IPS-20b (cell line): ENCODE measurements at regions not wholly inside any gene's neighbourhood (a gene's known extent, or its start where the extent isn't known, plus 50 kb on each side); places are given as distances from the start of the nearest gene placed in this dataset.

Experiments used
- H3K27ac ChIP-seq: one replicate; pipeline ENCODE4 v1.5.1; 2013; ENCODE audit warnings: low read length
- H3K27me3 ChIP-seq: 2 replicates; pipeline ENCODE4 v1.6.1; 2013; ENCODE audit warnings: mild to moderate bottlenecking, low read length, inconsistent platforms; ENCODE audit not compliant: insufficient read depth
- H3K36me3 ChIP-seq: 2 replicates; pipeline ENCODE4 v1.6.1; 2013; ENCODE audit warnings: low read depth, mild to moderate bottlenecking, inconsistent platforms, low read length, moderate library complexity; ENCODE audit not compliant: insufficient read depth
- H3K4me1 ChIP-seq: 2 replicates; pipeline ENCODE4 v1.6.1; 2013; ENCODE audit warnings: mild to moderate bottlenecking, control low read depth, inconsistent platforms, low read length, moderate library complexity; ENCODE audit not compliant: insufficient read depth
- H3K4me3 ChIP-seq: 2 replicates; pipeline ENCODE4 v1.5.1; 2013; ENCODE audit warnings: mild to moderate bottlenecking, low read length, inconsistent platforms
- H3K9ac ChIP-seq: 2 replicates; pipeline ENCODE4 v1.6.1; 2013; ENCODE audit warnings: low read depth, mild to moderate bottlenecking, inconsistent platforms, low read length, moderate library complexity
- H3K9me3 ChIP-seq: 2 replicates; pipeline ENCODE4 v1.6.1; 2013; ENCODE audit warnings: mild to moderate bottlenecking, low read depth, low read length, inconsistent platforms; ENCODE audit not compliant: insufficient read depth

GRCh38 chr2:144225076-144225475, 294.8 kb downstream of the ZEB2 start:
- Histone ChIP-seq H3K36me3 (no peaks in the 10 kb centered on the region), H3K4me3 (no peak overlapping the region), H3K9ac (no peak overlapping the region), H3K4me1 (peaks cover 9% of the 10 kb centered on the region; the same call in 1 of the 2 replicates), H3K27me3 (no peaks in the 10 kb centered on the region), H3K9me3 (no peaks in the 10 kb centered on the region), H3K27ac (no peak overlapping the region)

GRCh38 chr2:144224472-144224871, 295.4 kb downstream of the ZEB2 start:
- Histone ChIP-seq H3K36me3 (no peaks in the 10 kb centered on the region), H3K9ac (no peak overlapping the region), H3K9me3 (no peaks in the 10 kb centered on the region), H3K27ac (no peak overlapping the region), H3K4me1 (peaks cover 5% of the 10 kb centered on the region; the same call in 1 of the 2 replicates), H3K4me3 (no peak overlapping the region), H3K27me3 (no peaks in the 10 kb centered on the region)

GRCh38 chr2:144219979-144220378, 299.9 kb downstream of the ZEB2 start:
- no peak overlapping the region for H3K27ac ChIP-seq

GRCh38 chr2:144217853-144218633, 301.9 kb downstream of the ZEB2 start:
- Histone ChIP-seq H3K4me1 (no peaks in the 10 kb centered on the region), H3K27ac (no peak overlapping the region), H3K27me3 (no peaks in the 10 kb centered on the region), H3K36me3 (no peaks in the 10 kb centered on the region), H3K9me3 (no peaks in the 10 kb centered on the region), H3K4me3 (no peak overlapping the region), H3K9ac (no peak overlapping the region)

More at GRCh38 chr2:144219979-144220378, 299.9 kb downstream of the ZEB2 start:
- Histone ChIP-seq H3K27me3 (no peaks in the 10 kb centered on the region), H3K9ac (no peak overlapping the region), H3K9me3 (no peaks in the 10 kb centered on the region), H3K4me3 (no peak overlapping the region), H3K36me3 (no peaks in the 10 kb centered on the region), H3K4me1 (no peaks in the 10 kb centered on the region)

GRCh38 chr2:144215701-144216675, 303.9 kb downstream of the ZEB2 start:
- H3K36me3 ChIP-seq, result no peaks in the 10 kb centered on the region
- no peak overlapping the region for H3K4me3 ChIP-seq
- no peaks in the 10 kb centered on the region for H3K27me3 ChIP-seq
- H3K27ac ChIP-seq, result no peak overlapping the region
- no peak overlapping the region for H3K9ac ChIP-seq
- no peaks in the 10 kb centered on the region for H3K4me1 ChIP-seq
- H3K9me3 ChIP-seq, result no peaks in the 10 kb centered on the region

- H3K4me1 ChIP-seq, result no peaks in the 10 kb centered on the region
Observed at GRCh38 chr2:144215207-144215606, 304.7 kb downstream of the ZEB2 start.

GRCh38 chr2:144213797-144214196, 306.1 kb downstream of the ZEB2 start:
- Histone ChIP-seq H3K9ac (no peak overlapping the region), H3K27me3 (no peaks in the 10 kb centered on the region), H3K27ac (no peak overlapping the region)

More at GRCh38 chr2:144215207-144215606, 304.7 kb downstream of the ZEB2 start:
- no peaks in the 10 kb centered on the region for H3K9me3 ChIP-seq
- no peaks in the 10 kb centered on the region for H3K27me3 ChIP-seq
- no peak overlapping the region for H3K9ac ChIP-seq
- no peak overlapping the region for H3K4me3 ChIP-seq
- H3K36me3 ChIP-seq, result no peaks in the 10 kb centered on the region
- no peak overlapping the region for H3K27ac ChIP-seq

GRCh38 chr2:144211826-144212225, 308.1 kb downstream of the ZEB2 start:
- no peak overlapping the region for H3K9ac ChIP-seq
- no peaks in the 10 kb centered on the region for H3K9me3 ChIP-seq
- no peaks in the 10 kb centered on the region for H3K36me3 ChIP-seq
- no peak overlapping the region for H3K27ac ChIP-seq
- no peaks in the 10 kb centered on the region for H3K27me3 ChIP-seq
- no peaks in the 10 kb centered on the region for H3K4me1 ChIP-seq
- H3K4me3 ChIP-seq, result no peak overlapping the region

More at GRCh38 chr2:144213797-144214196, 306.1 kb downstream of the ZEB2 start:
- H3K4me1 ChIP-seq, result no peaks in the 10 kb centered on the region
- H3K9me3 ChIP-seq, result no peaks in the 10 kb centered on the region
- no peaks in the 10 kb centered on the region for H3K36me3 ChIP-seq
- H3K4me3 ChIP-seq, result no peak overlapping the region

- H3K27ac ChIP-seq, result no peak overlapping the region
- no peaks in the 10 kb centered on the region for H3K27me3 ChIP-seq
- H3K9me3 ChIP-seq, result no peaks in the 10 kb centered on the region
- no peaks in the 10 kb centered on the region for H3K36me3 ChIP-seq
- H3K4me3 ChIP-seq, result no peak overlapping the region
- H3K9ac ChIP-seq, result no peak overlapping the region
- no peaks in the 10 kb centered on the region for H3K4me1 ChIP-seq
Observed at GRCh38 chr2:144211065-144211464, 308.9 kb downstream of the ZEB2 start.

- H3K4me1 ChIP-seq, result no peaks in the 10 kb centered on the region
- H3K9ac ChIP-seq, result no peak overlapping the region
- no peaks in the 10 kb centered on the region for H3K9me3 ChIP-seq
- H3K27ac ChIP-seq, result no peak overlapping the region
- no peak overlapping the region for H3K4me3 ChIP-seq
- no peaks in the 10 kb centered on the region for H3K27me3 ChIP-seq
- no peaks in the 10 kb centered on the region for H3K36me3 ChIP-seq
Observed at GRCh38 chr2:144210076-144210475, 309.8 kb downstream of the ZEB2 start.

- H3K27ac ChIP-seq, result no peak overlapping the region
- H3K36me3 ChIP-seq, result no peaks in the 10 kb centered on the region
- H3K4me3 ChIP-seq, result no peak overlapping the region
- H3K9me3 ChIP-seq, result no peaks in the 10 kb centered on the region
- H3K27me3 ChIP-seq, result no peaks in the 10 kb centered on the region
- H3K4me1 ChIP-seq, result no peaks in the 10 kb centered on the region
- H3K9ac ChIP-seq, result no peak overlapping the region
Observed at GRCh38 chr2:144208924-144209323, 311.0 kb downstream of the ZEB2 start.
